ENCODE measurements at regions not wholly inside any gene's neighbourhood (a gene's known extent, or its start where the extent isn't known, plus 50 kb on each side); places are given as distances from the start of the nearest gene placed in this dataset.

GRCh38 chr9:87184956-87185642, 237.8 kb upstream of the GAS1 start:
- ChIA-PET CTCF (no interaction called here), POLR2A (interaction anchor here (0.6 kb wide), 1 partner anchor 1970 kb away, joined by 3 read pairs; no protein-coding TSS in a partner anchor)
- Mint-ChIP-seq H3K4me1 (ENCODE audit: low read depth) (no peaks in the 10 kb centered on the region), H3K9me3 (peaks cover 3% of the 10 kb centered on the region), H3K4me3 (no peak overlapping the region), H3K36me3 (ENCODE audit: low read depth) (no peaks in the 10 kb centered on the region), H3K27ac (no peak overlapping the region), H3K27me3 (peaks cover 8% of the 10 kb centered on the region)
- TF ChIP-seq CTCF (IDR thresholded peaks at IDR 0.05) = no peak
- intact Hi-C loops (cut with micrococcal nuclease) = no loop called here
- DNase-seq (no peak), ATAC-seq (no peak)

GRCh38 chr9:87187656-87188055, 240.3 kb upstream of the GAS1 start:
- CTCF ChIA-PET = no interaction called here
- Mint-ChIP-seq H3K27ac (no peak overlapping the region), H3K36me3 (ENCODE audit: low read depth) (no peaks in the 10 kb centered on the region), H3K4me3 (no peak overlapping the region), H3K27me3 (peaks cover 10% of the 10 kb centered on the region), H3K9me3 (peaks cover under 1% of the 10 kb centered on the region), H3K4me1 (ENCODE audit: low read depth) (no peaks in the 10 kb centered on the region)
- DNase-seq (no peak), ATAC-seq (no peak)
- intact Hi-C loops (cut with micrococcal nuclease) = no loop called here
- no peak for TF ChIP-seq CTCF (IDR thresholded peaks at IDR 0.05)
- POLR2A ChIA-PET = no interaction called here

GRCh38 chr9:87189006-87189405, 241.7 kb upstream of the GAS1 start:
- Mint-ChIP-seq H3K27ac (no peak overlapping the region), H3K4me1 (ENCODE audit: low read depth) (no peaks in the 10 kb centered on the region), H3K36me3 (ENCODE audit: low read depth) (no peaks in the 10 kb centered on the region), H3K9me3 (no peaks in the 10 kb centered on the region), H3K4me3 (no peak overlapping the region), H3K27me3 (peaks cover 11% of the 10 kb centered on the region)
- DNase-seq (no peak), ATAC-seq (no peak)
- intact Hi-C loops (cut with micrococcal nuclease) = no loop called here
- TF ChIP-seq CTCF (IDR thresholded peaks at IDR 0.05) = no peak
- ChIA-PET POLR2A (no interaction called here), CTCF (no interaction called here)

GRCh38 chr9:87193151-87193550, 245.8 kb upstream of the GAS1 start:
- intact Hi-C loops (cut with micrococcal nuclease) = no loop called here
- CTCF ChIA-PET = interaction anchor here (1.4 kb wide), 1 partner anchor 20 kb away, joined by 4 read pairs; no protein-coding TSS in a partner anchor
- Mint-ChIP-seq H3K4me3 (no peak overlapping the region), H3K27me3 (peaks cover 24% of the 10 kb centered on the region), H3K9me3 (no peaks in the 10 kb centered on the region), H3K36me3 (ENCODE audit: low read depth) (no peaks in the 10 kb centered on the region), H3K27ac (no peak overlapping the region), H3K4me1 (ENCODE audit: low read depth) (peaks cover 2% of the 10 kb centered on the region)
- POLR2A ChIA-PET = no interaction called here
- DNase-seq = no peak
- TF ChIP-seq CTCF (IDR thresholded peaks at IDR 0.05) = no peak
- ATAC-seq = no peak

GRCh38 chr9:87193925-87194868, 246.9 kb upstream of the GAS1 start:
- Mint-ChIP-seq H3K4me1 (ENCODE audit: low read depth) (peaks cover 2% of the 10 kb centered on the region), H3K27me3 (peaks cover 24% of the 10 kb centered on the region), H3K36me3 (ENCODE audit: low read depth) (no peaks in the 10 kb centered on the region), H3K4me3 (no peak overlapping the region), H3K9me3 (no peaks in the 10 kb centered on the region), H3K27ac (no peak overlapping the region)
- no peak for TF ChIP-seq CTCF (IDR thresholded peaks at IDR 0.05)
- ATAC-seq (no peak), DNase-seq (no peak)
- POLR2A ChIA-PET = no interaction called here
- CTCF ChIA-PET = interaction anchor here (1.4 kb wide), 1 partner anchor 19 kb away, joined by 4 read pairs; no protein-coding TSS in a partner anchor
- intact Hi-C loops (cut with micrococcal nuclease) = no loop called here

Data from activated CD8-positive, alpha-beta T cell treated with anti-CD3 and anti-CD28 coated beads for 36 hours (primary cell).